H1 (cell line): ENCODE measurements at regions not wholly inside any gene's neighbourhood (a gene's known extent, or its start where the extent isn't known, plus 50 kb on each side); places are given as distances from the start of the nearest gene placed in this dataset.

Source experiments
- ASH2L ChIP-seq: fragments of 200-600, 300-600 bp; sonication (generic); IDR thresholded peaks from one replicate; pipeline ENCODE4 v1.7.1; 2017; ENCODE audit warnings: low read length
- BCL11A ChIP-seq, 2 experiments: IDR thresholded peaks; one replicate each; pipeline ENCODE4 v1.6.1; 2011; ENCODE audit warnings: low read depth in 2 of 2, low read length in 2 of 2, mild to moderate bottlenecking in 2 of 2
- CHD7 ChIP-seq: fragments of 300-600 bp; sonication (generic); IDR thresholded peaks from 2 replicates; pipeline ENCODE4 v1.7.1; 2012; ENCODE audit warnings: low read length, moderate library complexity, mild to moderate bottlenecking, inconsistent platforms; ENCODE audit not compliant: insufficient replicate concordance
- EZH2 ChIP-seq: fragments of 200-600 bp; sonication (generic); IDR thresholded peaks from 2 replicates; pipeline ENCODE4 v1.7.1; 2012; ENCODE audit warnings: low read depth, mild to moderate bottlenecking, moderate library complexity, low read length, inconsistent platforms; ENCODE audit not compliant: severe bottlenecking
- FOSL1 ChIP-seq: IDR thresholded peaks from 2 replicates; pipeline ENCODE4 v1.6.1; 2011; ENCODE audit warnings: mild to moderate bottlenecking, low read depth, low read length, moderate library complexity; ENCODE audit not compliant: insufficient read depth
- KDM1A ChIP-seq: fragments of 200-600, 300-600 bp; sonication (generic); IDR thresholded peaks from 2 replicates; pipeline ENCODE4 v1.7.1; 2016; ENCODE audit warnings: mild to moderate bottlenecking, low read length, borderline replicate concordance
- SP4 ChIP-seq: IDR thresholded peaks from 2 replicates; pipeline ENCODE4 v1.6.1; 2012; ENCODE audit warnings: low read length, inconsistent platforms
- TAF7 ChIP-seq: optimal IDR thresholded peaks from 2 replicates; pipeline ENCODE3; 2011; ENCODE audit warnings: low read depth, mild to moderate bottlenecking, inconsistent platforms, low read length, moderate library complexity, borderline replicate concordance

GRCh38 chr6:21375151-21376116, 218.1 kb upstream of the SOX4 start (continued):
- TF ChIP-seq CHD7, result no peak
- no peak for TF ChIP-seq ASH2L
- TF ChIP-seq KDM1A, result no peak
- TF ChIP-seq SP4, result no peak
- no peak for TF ChIP-seq TAF7
- TF ChIP-seq BCL11A (IDR thresholded peaks at IDR 0.05; ENCODE audit: low read depth in 2 of 2, low read length in 2 of 2), result no peak
- TF ChIP-seq FOSL1, result no peak
- TF ChIP-seq EZH2, result no peak
